Sciatic nerve (tissue), 2 donors: ENCODE measurements at regions not wholly inside any gene's neighbourhood (a gene's known extent, or its start where the extent isn't known, plus 50 kb on each side); places are given as distances from the start of the nearest gene placed in this dataset.
"Not testable (repeated sequence)": the region's sequence is repeated elsewhere in the genome, so short reads cannot be mapped to it uniquely, and the experiment has no call there.

Experiments used
- ATAC-seq: fragments of 200-7000 bp; cut with Tn5 transposase; one replicate; pipeline ENCODE4 v1.9.1; 2020; ENCODE audit warnings: mild to moderate bottlenecking, moderate library complexity
- DNase-seq: peaks from one replicate; pipeline ENCODE4 v3.0.0-alpha.2; 2020; ENCODE audit warnings: low spot score
- intact Hi-C: fragments of 100-400 bp; cut with DNase I; formaldehyde crosslinking; loops from one replicate; pipeline ENCODE4 v1.14.2; 2022
- donor health status: DM: no; HTN: no; CAD: no.
- donor health status: DM: no; HTN: no; CAD: no.

GRCh38 chr7:150139840-150140239, 183.3 kb upstream of the LRRC61 start:
- DNase-seq, ATAC-seq, intact Hi-C loops: not testable (repeated sequence)

GRCh38 chr7:150141525-150142345, 181.4 kb upstream of the LRRC61 start:
- ATAC-seq, DNase-seq, intact Hi-C loops: not testable (repeated sequence)

GRCh38 chr7:150146124-150146523, 177.0 kb upstream of the LRRC61 start:
- ATAC-seq, intact Hi-C loops, DNase-seq: not testable (repeated sequence)

GRCh38 chr7:150147524-150147923, 175.6 kb upstream of the LRRC61 start:
- ATAC-seq, DNase-seq, intact Hi-C loops: not testable (repeated sequence)

GRCh38 chr7:150156015-150156414, 167.1 kb upstream of the LRRC61 start:
- ATAC-seq, DNase-seq, intact Hi-C loops: not testable (repeated sequence)

GRCh38 chr7:150158696-150159095, 164.5 kb upstream of the LRRC61 start:
- DNase-seq, intact Hi-C loops, ATAC-seq: not testable (repeated sequence)

GRCh38 chr7:150169515-150169914, 153.6 kb upstream of the LRRC61 start:
- intact Hi-C loops, DNase-seq, ATAC-seq: not testable (repeated sequence)

GRCh38 chr7:150169943-150170490, 153.1 kb upstream of the LRRC61 start:
- intact Hi-C loops, DNase-seq: not testable (repeated sequence)

GRCh38 chr7:150183602-150184001, 139.6 kb upstream of the LRRC61 start:
- intact Hi-C loops, DNase-seq, ATAC-seq: not testable (repeated sequence)

More at GRCh38 chr7:150169943-150170490, 153.1 kb upstream of the LRRC61 start:
- not testable (repeated sequence) for ATAC-seq

- not testable (repeated sequence) for ATAC-seq
Observed at GRCh38 chr7:150189963-150190362, 133.2 kb upstream of the LRRC61 start.

GRCh38 chr7:150192541-150192940, 130.6 kb upstream of the LRRC61 start:
- ATAC-seq, intact Hi-C loops, DNase-seq: not testable (repeated sequence)

More at GRCh38 chr7:150189963-150190362, 133.2 kb upstream of the LRRC61 start:
- intact Hi-C loops, DNase-seq: not testable (repeated sequence)

- intact Hi-C loops, DNase-seq, ATAC-seq: not testable (repeated sequence)
Observed at GRCh38 chr7:150193866-150194265, 129.3 kb upstream of the LRRC61 start.
